SW 1271 (cell line): ENCODE measurements at regions not wholly inside any gene's neighbourhood (a gene's known extent, or its start where the extent isn't known, plus 50 kb on each side); places are given as distances from the start of the nearest gene placed in this dataset.

Experiments
- DNase-seq, 2 experiments: peaks; one replicate each; lab custom pipeline; 2025; lab: John Stamatoyannopoulos, UW

DNA sequence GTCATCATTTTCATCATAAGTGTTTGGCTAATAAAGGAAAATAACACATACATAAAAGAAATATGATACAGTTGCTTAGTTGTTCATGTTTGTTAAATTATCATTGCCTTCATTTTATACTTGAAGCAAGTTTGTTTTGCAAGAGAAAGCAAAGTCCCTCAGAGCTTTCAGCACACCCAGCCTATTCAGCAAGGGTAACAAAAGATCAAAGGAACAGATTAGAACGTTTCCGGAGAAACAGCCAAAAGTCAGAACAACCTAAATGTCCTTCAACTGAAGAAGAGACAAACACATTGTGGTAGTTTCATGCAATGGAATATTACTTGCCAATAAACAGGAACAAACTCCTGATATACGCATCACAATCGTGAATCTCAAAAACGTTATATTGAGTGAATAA, 380.7 kb downstream of the MZT1 start:
- DNase-seq, result no peak

DNA sequence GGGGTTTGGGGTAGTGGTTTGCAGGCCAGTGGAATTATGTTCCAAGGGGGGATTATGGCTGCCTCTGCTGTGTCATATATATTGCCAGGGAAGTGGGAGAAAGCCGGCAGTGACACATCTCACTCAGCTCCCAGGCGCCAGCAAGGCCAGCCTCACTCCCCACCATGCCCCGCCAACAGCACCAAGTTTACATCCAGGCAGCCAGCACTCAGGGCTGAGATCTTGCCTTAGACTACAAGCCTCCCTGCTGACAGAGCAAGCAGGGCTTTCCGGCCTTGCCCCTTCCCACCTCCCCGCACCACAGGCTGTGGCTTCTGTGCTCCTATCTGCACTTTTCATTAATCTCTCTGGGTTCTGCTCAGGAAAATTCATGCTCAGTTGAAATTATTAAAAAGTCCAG, 385.1 kb downstream of the MZT1 start:
- no peak for DNase-seq

DNA sequence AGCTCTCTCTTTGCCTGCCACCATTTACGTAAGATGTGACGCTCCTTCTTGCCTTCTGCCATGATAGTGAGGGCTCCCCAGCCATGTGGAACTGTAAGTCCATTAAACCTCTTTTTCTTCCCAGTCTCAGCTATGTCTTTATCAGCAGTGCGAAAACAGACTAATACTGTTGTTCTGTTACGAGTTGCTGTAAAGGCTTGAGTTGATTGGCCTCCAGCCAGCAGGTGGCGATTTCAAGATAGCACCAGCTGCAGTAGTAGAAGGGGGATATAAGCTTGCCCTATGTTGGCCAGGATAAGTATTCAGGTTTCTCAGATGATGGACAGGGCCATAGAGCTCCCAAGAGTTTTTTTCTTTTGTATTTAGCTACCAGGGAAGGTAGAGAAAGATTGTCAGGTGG, 385.5 kb downstream of the MZT1 start:
- DNase-seq, result no peak

DNA sequence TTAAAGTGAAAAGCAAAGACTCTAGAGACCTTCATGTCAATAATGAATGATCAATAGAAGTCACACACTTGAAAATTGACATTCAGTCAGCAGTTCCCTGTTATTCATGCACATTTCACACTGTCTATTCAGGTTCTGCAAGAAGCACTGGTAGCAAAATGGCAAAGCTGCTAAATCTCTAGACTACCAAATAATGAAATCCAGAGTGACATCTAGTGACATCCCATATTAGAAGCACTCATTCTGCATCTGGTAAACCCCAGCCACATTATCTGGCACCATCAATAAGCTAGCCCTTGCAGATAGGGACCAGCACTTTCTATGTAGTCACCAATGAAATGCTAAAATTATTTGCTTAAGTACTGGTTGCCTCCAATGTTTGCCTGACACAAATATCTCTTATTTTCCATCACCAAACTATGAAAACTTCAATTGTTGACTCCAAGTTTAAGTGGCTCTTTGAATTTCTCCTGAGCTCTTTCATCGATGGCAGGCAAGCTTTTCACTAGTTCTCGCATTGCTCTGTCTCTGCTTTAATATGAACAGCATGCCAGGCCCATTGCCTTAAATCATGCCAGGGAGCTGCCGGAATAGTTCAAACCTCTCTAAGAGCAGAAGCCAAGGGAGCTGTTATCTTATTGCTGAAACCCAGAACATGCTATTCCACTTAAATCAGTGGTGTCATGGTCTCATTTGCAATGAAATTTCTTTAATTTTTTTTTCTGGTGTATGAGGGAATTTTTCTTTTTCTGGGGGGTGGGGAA, 409.9 kb downstream of the MZT1 start:
- no peak for DNase-seq

DNA sequence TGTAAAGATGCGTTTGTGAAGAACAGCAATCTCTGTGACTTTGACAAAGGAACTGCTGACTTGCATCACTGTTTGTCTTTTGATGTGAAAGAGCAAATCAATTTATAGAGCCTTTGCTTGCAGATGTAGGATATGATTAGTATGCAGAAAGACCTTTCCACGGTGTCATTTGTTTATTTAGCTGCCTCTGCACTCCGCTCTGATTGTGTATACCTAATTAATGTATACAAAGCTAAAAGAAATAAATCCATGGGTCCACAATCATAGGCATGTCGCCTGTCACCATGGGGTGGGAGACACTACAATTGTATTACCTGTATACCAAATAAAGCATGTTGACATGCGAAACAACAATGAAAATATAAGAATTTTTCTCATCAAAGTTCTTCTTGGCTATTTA, 410.7 kb downstream of the MZT1 start:
- no peak for DNase-seq

DNA sequence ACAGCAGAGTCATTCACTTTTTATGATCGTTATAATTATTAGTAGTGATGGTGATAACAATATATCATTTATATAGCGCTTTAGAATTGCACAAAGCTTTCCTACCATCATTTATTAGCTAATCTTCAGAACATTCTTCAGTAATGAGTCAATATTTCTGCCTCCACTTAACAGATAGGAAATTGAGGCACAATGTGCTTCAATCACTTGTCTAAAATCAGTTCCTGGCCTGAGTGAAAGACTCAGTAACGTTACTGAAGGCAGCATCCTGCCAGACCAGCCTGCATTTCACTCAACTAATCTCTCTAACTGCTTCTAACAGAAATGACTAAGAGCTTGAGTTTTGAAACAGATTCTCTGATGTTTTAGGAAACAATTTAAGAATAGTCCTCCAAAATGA, 412.1 kb downstream of the MZT1 start:
- DNase-seq, result no peak

DNA sequence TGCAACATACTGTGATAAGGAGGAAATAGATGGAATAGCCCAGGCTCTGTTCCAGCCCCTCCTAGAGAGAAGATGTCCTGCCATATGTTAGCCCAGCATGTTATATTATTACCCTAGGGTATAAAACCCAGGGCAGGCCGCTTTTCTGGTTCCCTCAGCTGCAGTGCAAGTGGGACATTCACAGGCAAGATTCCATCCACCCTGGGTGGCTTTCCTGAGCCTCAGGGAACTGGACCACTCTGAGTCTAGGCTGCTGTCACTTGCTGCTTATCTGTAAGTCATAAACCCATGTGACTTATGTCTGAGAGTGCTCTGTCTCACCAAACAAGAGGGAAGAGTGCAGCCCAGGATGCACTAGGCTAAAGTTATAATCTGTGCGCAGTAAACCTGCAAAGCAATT, 413.2 kb downstream of the MZT1 start:
- DNase-seq, result no peak

DNA sequence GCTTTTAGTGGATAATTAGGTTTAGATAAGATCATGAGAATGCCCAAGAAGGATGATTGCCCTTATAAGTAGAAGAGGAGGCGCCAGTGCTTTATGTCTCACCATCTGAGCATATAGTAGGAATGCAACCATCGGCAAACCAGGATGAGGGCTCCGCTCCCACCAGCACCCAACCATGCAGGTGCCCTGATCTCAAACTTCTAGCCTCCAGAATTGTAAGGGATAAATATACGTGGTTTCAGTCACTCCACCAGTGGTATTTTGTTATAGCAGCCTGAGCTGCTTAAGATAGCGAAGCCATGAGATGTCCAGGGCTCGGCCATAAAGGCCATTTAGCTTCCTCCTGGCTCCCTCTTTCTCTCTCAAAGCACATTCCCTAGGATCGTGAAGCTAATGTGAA, 413.9 kb downstream of the MZT1 start:
- no peak for DNase-seq

DNA sequence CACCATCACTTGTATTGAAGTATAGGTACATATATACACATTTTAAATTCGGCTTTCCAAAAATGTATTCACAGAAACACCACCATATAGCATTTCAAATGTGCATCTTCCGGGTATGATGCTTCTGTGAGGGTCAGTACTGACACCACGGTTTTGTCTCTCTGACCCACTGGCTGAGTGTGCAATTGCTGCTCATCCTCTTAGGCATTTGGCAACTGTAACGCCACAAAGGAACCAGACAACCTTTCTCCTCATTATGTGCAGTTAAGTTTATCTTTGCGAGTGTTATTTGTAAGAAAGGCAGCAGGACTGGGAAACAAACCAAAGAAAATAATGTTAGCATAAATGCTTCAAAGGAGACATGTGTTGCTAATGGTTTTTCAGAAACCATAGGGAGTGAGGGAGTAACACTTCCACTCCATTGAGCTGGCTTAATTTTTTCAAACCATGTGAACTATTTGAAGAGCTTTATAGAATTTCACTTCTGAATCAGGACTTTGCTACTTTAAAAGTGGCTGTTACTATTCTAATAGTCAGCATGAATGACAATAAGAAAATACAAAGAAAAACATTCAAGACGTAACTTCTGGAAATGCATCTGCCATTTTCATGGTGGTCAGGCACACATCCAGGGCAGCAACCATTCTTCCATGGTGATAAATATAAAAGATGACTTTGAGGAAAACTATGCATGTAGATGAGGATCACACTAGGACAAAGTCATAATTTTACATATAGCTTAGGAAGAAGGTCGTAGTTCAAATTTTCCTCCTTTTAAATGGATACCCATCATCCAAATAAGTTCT, 423.3 kb downstream of the MZT1 start:
- DNase-seq, result no peak

DNA sequence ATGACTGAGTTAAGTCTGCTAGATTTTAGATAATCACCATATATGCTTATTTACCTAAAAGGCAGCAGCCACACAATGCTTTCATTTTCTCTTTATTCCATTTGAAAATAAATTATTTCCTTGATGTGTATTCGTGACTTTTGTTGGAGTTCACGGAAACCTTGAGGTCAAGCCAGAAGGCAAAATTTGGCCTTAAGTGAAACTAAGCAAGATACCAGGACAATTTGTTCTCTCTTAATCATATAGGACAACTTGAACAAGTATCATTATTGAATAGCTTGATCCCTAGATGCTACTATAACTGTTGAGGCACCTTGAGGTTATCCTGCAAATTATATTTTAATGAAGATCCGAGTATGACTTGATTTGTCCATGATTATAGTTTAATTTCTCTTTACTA, 429.2 kb upstream of the DACH1 start:
- no peak for DNase-seq

DNA sequence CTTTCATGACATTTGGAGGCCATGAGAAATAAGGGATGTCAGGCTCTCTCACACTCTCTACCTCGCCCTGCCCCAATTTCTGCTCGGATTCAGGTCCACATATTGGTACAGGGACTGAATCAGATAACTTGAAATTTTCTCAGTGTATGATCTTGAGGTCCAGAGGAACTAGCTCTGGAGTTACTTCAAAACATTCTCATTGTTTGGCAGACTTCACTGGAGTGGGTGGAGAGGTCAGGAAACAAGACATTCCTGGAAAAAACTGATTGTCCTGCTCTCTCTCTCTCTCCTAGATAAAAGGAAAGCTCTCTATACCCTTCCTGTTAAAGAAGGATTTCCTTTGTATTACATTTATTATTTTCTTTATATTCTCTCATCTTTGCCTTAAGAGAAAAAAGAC, 428.1 kb upstream of the DACH1 start:
- no peak for DNase-seq

DNA sequence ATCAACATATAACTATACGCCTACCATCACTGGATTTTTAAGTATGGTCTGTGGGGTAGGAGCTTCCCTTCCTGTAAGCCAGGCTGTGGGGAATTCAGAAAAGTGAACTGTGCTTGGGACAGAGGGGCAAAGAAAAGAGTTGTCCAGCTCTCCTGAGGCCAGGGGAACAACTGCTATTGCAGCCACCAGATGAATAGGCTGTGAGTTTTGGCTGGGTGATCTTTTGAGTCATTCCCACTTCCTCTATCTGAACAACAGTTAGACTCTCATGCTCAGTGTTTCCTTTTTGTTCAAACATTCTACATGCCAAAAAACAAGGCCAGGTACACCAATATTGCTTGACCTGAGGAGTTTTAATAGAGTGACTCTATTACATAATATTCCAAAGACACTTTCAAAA, 426.2 kb upstream of the DACH1 start:
- no peak for DNase-seq

DNA sequence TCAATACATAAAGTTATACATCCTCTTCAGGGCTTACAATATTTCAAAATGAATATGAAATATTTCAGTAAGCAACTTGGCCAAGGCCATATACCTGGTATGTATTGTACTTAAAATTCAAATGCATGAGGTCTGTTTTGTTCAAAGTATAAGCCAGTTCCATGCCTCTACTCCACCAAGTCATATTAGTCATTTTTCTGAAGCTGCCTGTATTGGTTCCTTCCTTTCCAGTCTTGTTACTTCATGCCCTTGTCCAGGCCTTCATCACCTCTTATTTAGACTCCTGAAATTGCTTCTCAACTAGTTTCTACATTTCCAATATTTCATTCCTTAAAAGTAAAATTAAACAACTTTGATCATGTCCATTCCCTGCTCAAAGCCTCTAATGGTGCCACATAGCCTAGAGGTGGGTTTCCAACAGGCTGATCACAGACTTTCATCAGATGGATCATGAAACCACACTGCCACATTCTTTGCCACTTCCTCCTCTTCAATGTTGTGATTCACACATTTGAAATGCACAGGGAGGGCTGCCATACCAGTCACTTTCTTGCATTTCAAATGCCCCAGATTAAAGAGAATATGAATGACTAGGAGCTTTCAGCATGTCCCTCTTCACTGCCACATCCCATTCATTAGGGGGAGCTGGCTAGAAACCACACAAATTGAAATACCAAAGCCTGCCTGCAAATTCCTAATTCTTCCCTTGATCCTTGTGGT, 424.1 kb upstream of the DACH1 start:
- peak; percentile 63 to 81 for DNase-seq

DNA sequence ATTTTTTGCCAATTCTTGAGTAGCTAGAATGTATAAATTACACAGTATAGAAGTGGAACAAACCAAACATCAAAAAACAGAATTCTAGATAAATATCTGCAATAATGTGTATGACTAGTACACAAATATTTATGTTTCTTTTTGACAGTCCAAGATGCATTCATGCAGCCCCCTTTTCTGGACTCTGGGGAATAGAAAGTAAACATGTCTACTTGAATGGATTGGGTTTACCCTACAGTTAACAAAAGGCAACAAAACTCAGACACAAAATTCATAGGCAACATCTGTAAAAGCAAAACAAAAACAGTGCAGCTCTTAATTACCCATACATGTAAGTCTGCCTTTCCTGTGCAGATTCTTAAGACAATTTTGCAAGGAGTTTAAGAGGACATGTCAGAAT, 419.4 kb upstream of the DACH1 start:
- no peak for DNase-seq

DNA sequence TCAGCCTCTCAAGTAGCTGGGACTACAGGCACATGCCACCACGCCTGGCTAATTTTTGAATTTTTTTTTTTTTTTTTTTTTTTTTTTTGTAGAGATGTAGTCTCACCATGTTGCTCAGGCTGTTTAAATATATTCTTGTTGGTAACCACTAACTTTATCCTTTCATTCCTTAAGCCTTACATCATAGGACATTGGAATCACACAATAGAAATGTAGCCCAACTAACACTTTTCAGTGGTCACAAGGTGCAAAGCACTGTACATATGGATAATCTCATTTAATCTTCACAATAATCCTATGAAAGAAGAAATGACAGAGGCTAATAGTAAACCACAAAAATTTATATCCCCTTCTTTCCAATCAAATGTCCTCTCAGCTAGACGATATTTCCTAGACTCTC, 417.8 kb upstream of the DACH1 start:
- DNase-seq, result no peak

DNA sequence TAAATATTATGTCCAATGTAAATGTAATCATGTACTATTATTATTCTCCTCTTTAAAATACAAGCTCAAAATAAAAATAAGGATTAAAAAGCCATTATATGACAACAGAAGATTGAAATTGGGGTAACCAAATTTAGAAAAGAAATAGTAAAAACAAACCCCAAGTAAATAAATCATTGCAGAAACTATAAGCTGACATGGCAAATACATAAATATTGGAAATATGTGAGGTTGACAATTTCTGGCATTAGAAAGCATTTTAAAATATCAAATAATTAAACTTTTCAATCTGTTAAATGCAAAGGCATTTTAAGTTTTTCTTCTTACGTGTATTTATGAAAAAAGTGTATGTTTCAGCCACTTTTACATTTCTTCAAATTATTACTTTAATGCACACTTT, 394.7 kb upstream of the DACH1 start:
- no peak for DNase-seq

DNA sequence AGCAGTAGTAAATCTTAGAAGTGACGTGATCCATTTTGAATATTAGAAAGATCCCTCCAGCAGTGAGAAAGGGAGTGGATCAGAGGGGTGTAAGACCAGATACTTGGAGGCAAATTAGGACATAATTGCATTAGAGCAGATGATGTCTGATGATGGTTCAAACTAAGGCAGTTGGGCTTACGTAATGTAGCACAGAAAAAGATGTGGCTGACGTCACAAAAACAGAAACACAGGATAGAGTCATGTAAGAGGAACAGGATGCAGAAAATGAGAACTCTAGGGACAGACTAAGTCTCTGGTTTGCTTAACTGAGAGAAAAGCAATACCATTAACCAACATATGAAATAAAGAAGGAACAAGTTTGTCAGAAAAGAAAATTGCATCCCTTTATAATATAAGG, 392.5 kb upstream of the DACH1 start:
- DNase-seq, result no peak

DNA sequence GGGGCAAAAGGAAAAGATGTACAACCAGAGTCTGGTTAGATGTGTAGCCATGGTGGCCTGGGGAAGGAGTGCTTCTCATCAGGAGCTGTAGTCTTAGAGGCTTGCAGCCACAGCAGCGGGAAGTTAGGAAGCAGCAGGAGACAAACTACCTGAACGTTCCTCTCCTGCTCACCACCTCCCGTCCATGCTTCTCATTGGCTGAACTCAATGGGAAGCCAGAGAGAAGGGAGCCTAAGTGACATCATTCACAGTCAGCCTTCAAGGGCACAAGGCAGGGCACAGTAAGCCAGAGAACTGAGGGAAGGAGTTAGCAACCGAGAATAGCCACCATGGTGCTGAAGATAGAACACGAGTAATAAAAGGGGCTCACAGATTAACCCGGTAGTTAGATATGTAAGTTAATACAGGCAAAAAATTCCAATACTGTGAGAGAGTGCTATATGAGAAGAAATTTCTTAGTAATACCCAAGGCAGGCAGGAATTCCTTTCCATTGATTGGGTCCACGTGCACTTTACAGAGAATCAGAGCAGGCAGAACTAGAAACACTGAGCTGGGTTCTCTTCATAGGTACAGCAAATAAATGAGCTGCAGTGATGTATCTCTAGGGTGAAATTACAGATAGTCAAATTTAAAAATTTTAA, 391.5 kb upstream of the DACH1 start:
- no peak for DNase-seq

DNA sequence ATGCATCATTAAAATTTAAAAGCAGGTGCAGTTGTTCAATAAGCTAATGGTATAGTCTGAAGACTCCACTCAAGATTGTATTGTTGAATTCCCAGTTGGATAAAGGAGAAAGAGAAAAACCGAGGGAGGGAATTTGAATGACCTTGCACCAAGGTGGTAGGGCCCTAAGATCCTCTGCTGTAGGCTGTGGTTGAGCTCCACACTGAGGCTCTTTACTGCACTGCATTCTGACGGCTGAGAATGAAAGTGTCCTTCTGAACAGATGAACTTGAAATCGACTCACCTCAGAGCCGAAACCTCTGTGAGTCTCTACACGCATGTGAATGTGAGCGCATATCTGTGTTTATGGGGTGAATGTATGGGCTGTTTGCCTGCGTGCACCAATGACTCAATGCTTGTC, 388.9 kb upstream of the DACH1 start:
- DNase-seq, result peak in 1 of 2 experiments; percentile 4

DNA sequence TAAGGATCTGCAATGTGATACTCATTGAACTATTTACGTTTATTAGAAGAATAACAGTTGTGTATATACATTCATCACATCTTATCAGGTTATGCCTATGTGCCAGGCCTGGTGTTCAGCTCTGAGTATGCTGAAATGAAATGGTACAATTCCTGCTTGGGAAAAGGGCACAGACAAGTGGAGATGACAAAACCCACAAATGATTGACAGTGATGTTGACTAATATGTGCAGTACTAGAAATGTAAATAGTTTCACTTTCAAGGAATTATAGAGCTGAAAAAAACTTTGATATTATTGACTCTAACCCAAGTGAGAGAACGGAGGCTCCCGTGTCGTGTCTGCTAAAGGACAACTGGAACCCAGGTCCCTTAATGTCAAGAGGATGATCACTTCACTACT, 386.8 kb upstream of the DACH1 start:
- DNase-seq, result no peak

DNA sequence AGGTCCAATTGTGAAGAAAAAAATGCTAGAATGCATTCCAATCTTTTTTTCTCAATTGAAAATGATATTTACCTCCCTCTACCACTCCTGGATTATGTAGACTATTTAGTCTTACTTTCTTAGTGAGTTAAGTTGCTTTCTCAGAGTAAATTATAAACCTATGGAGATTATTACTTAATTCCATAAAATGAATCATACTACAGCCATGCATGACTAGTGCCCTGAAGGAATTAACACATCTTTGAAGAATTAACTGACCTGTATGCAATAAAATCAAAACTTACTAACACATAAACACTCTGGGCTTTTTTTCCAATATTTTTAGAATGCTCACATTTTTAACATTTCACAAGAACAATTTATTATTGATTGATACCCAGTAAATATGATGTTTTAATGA, 379.4 kb upstream of the DACH1 start:
- DNase-seq, result no peak

DNA sequence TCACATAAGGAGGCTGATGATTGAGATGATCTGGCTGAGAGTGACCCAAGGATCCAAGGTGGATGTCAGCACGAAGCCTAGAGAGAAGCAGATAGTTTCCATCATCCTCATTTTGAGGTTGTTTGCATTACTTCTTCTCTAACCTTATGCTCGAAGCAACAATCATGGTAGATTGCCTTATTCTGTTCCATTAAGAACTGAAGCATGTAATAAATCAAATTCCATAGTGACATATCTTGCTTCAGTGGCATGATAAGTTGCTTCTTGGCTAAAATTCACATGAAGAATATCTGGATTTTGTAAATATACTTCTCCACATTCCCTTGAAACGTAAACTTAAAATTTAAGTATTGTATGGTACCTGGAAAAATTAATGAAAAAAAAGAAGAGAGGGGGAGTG, 377.8 kb upstream of the DACH1 start:
- DNase-seq, result no peak

DNA sequence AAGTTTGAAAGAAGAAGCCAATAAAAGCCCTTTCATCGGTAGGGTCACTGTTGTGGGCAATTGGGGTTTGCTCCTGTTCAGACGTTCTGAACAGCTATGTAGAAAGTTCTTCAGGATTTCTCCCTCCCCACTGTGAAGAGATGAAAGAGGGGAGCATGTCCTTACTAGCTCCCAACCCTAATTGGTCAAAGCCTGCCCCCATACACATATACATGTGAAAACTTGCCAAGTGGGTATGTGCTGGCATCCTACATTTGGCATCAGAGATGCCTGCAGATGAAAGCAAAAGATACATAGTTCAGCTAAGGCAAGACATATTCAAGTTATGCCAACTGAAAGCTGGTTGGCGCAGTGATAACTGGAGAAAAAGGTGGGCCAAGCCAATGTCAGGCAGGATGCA, 363.1 kb upstream of the DACH1 start:
- DNase-seq, result no peak
